GM12878 (cell line): ENCODE measurements at regions not wholly inside any gene's neighbourhood (a gene's known extent, or its start where the extent isn't known, plus 50 kb on each side); places are given as distances from the start of the nearest gene placed in this dataset.

ENCODE experiments used
- ATAC-seq: fragments of 200-7000 bp; cut with Tn5 transposase; 3 replicates; pipeline ENCODE4 v1.9.1; 2020; ENCODE audit warnings: mild to moderate bottlenecking, moderate library complexity
- BruUV-seq: library from RNA; stranded (reverse); fragments of 400-500 nt; replicated peaks from 2 replicates; lab custom pipeline; 2021; lab: Mats Ljungman, UMichigan
- CTCF ChIA-PET: fragments of 300-600 bp; sonication (Branson Sonifier 250); formaldehyde crosslinking; extraction: SDS; loops from one replicate; lab custom pipeline; 2021; ENCODE audit warnings: inconsistent platforms; lab: Yijun Ruan, JAX
- POLR2A ChIA-PET: fragments of 350-600 bp; formaldehyde crosslinking; extraction: SDS; loops from one replicate; lab custom pipeline; 2021; ENCODE audit warnings: inconsistent platforms; lab: Charles Lee
- RAD21 ChIA-PET: fragments of 300-600 bp; sonication (Branson Sonifier 250); formaldehyde crosslinking; loops from one replicate; lab custom pipeline; 2023; ENCODE audit warnings: antibody characterized with exemption; ENCODE audit not compliant: unreplicated experiment; lab: Charles Lee
- SMC1A ChIA-PET: fragments of 300-600 bp; sonication (Branson Sonifier 250); formaldehyde crosslinking; loops from one replicate; lab custom pipeline; 2023; ENCODE audit not compliant: unreplicated experiment, uncharacterized antibody; lab: Charles Lee
- DNase-seq: peaks from one replicate; pipeline ENCODE4 v3.0.0-alpha.2; 2011; ENCODE audit warnings: low read depth, low spot score
- FAIRE-seq: peaks from 3 replicates; lab custom pipeline; 2011; peaks lifted over from hg19 to GRCh38; lab: Jason Lieb, UNC
- H2AFZ ChIP-seq: 2 replicates; pipeline ENCODE4 v1.6.0; 2011; ENCODE audit warnings: low read depth, low read length, control low read depth; ENCODE audit not compliant: control insufficient read depth
- H3K27ac ChIP-seq: 2 replicates; pipeline ENCODE4 v1.5.1; 2011; ENCODE audit warnings: control low read depth; ENCODE audit not compliant: control insufficient read depth, insufficient read depth
- H3K27me3 ChIP-seq, 2 experiments: replicated peaks in 1 of 2; 2 replicates each; pipeline versions ENCODE4 v1.6.0 to v1.6.1; 2011; ENCODE audit warnings: low read length in 1 of 2; ENCODE audit not compliant: control insufficient read depth in 2 of 2, insufficient read depth in 2 of 2
- H3K36me3 ChIP-seq, 2 experiments: 2 replicates each; pipeline ENCODE4 v1.5.1; 2011; ENCODE audit warnings: low read length in 1 of 2; ENCODE audit not compliant: control insufficient read depth in 2 of 2, insufficient read depth in 2 of 2
- H3K4me1 ChIP-seq: 2 replicates; pipeline ENCODE4 v1.6.1; 2011; ENCODE audit warnings: mild to moderate bottlenecking, low read length, moderate library complexity, mixed read lengths; ENCODE audit not compliant: control insufficient read depth, insufficient read depth
- H3K4me2 ChIP-seq: 2 replicates; pipeline ENCODE4 v1.6.0; 2011; ENCODE audit warnings: control low read depth; ENCODE audit not compliant: control insufficient read depth, insufficient read depth
- H3K4me3 ChIP-seq: fragments of 200-600 bp; sonication (generic); 2 replicates; pipeline ENCODE4 v1.5.1; 2016
- H3K79me2 ChIP-seq: 2 replicates; pipeline ENCODE4 v1.6.0; 2011; ENCODE audit warnings: low read length; ENCODE audit not compliant: control insufficient read depth, insufficient read depth
- H3K9ac ChIP-seq: 2 replicates; pipeline ENCODE4 v1.8.0; 2011; ENCODE audit warnings: low read length, control low read depth, mixed read lengths; ENCODE audit not compliant: control insufficient read depth, insufficient read depth
- H3K9me3 ChIP-seq: replicated peaks from 3 replicates; pipeline ENCODE4 v1.5.1; 2011; ENCODE audit warnings: mild to moderate bottlenecking, low read length; ENCODE audit not compliant: control insufficient read depth, insufficient read depth
- H4K20me1 ChIP-seq: 2 replicates; pipeline ENCODE4 v1.6.0; 2011; ENCODE audit not compliant: control insufficient read depth, insufficient read depth
- BCL11A ChIP-seq: IDR thresholded peaks from 2 replicates; pipeline ENCODE4 v1.6.1; 2011; ENCODE audit warnings: low read depth, low read length
- CREB1 ChIP-seq: IDR thresholded peaks from 2 replicates; pipeline ENCODE4 v1.6.1; 2012; ENCODE audit warnings: low read depth, mild to moderate bottlenecking, inconsistent platforms
- MTA3 ChIP-seq: IDR thresholded peaks from 2 replicates; pipeline ENCODE4 v1.6.1; 2012; ENCODE audit warnings: low read length, inconsistent platforms, borderline replicate concordance
- NFXL1 ChIP-seq: fragments of 450-650 bp; IDR thresholded peaks from 2 replicates; pipeline ENCODE4 v1.6.1; 2017; ENCODE audit warnings: antibody characterized with exemption, mild to moderate bottlenecking, borderline replicate concordance
- NFYA ChIP-seq: IDR thresholded peaks from 2 replicates; pipeline ENCODE4 v1.6.1; 2011; ENCODE audit warnings: low read depth, mild to moderate bottlenecking, low read length, improper control_type of control experiment, borderline replicate concordance
- RELB ChIP-seq: fragments of 450-650 bp; IDR thresholded peaks from 2 replicates; pipeline ENCODE4 v1.6.1; 2017; ENCODE audit warnings: low read depth, mild to moderate bottlenecking, moderate library complexity
- SREBF1 ChIP-seq: IDR thresholded peaks from 2 replicates; pipeline ENCODE4 v1.6.1; 2012; ENCODE audit warnings: mild to moderate bottlenecking, low read length
- USF2 ChIP-seq: IDR thresholded peaks from 2 replicates; pipeline ENCODE4 v1.6.1; 2011; ENCODE audit warnings: low read depth, low read length, improper control_type of control experiment, borderline replicate concordance
- WGBS: methylation state at CpG from one replicate; pipeline ENCODE4 v1.1.6; 2016; ENCODE audit warnings: low lambda C conversion rate; ENCODE audit not compliant: insufficient replicate concordance, insufficient coverage; ENCODE audit errors: missing lambda C conversion rate; 5-methylcytosine and 5-hydroxymethylcytosine counted together
- in situ Hi-C: fragments of 300-500 bp; cut with MboI; formaldehyde crosslinking; loops from 9 replicates; pipeline ENCODE4 v1.14.3; 2018; ENCODE audit warnings: mixed read lengths
- intact Hi-C: fragments of 100-400 bp; cut with micrococcal nuclease; formaldehyde crosslinking; loops from one replicate; pipeline ENCODE4 v1.14.2; 2022; ENCODE audit not compliant: unreplicated experiment
- TF ChIP-seq, protein P1 (sequence below): fragments of 450-650 bp; IDR thresholded peaks from 2 replicates; pipeline ENCODE4 v1.6.1; 2016; ENCODE audit warnings: mild to moderate bottlenecking

GRCh38 chr5:10056228-10056760, 193.4 kb downstream of the ATPSCKMT start:
- Histone ChIP-seq H3K27me3 (no peaks in the 10 kb centered on the region), H3K4me1 (no peaks in the 10 kb centered on the region), H3K4me2 (no peak overlapping the region), H2AFZ (no peak overlapping the region), H3K4me3 (no peak overlapping the region), H3K9ac (no peak overlapping the region), H4K20me1 (no peaks in the 10 kb centered on the region), H3K36me3 (no peaks in the 10 kb centered on the region), H3K9me3 (no peaks in the 10 kb centered on the region; the same call in 2 of the 3 replicates), H3K27ac (no peak overlapping the region), H3K79me2 (no peaks in the 10 kb centered on the region)
- WGBS, result 71% methylated on average over 7 of the region's 7 CpGs
- BruUV-seq, result no TSS peak
- no peak for DNase-seq
- ATAC-seq, result no peak
- ChIA-PET POLR2A (interaction anchor here (0.5 kb wide), 1 partner anchor 750 kb away, joined by 4 read pairs; no protein-coding TSS in a partner anchor), SMC1A (no interaction called here), CTCF (no interaction called here), RAD21 (no interaction called here)
- intact Hi-C loops, result no loop called here
- in situ Hi-C loops, result no loop called here
- TF ChIP-seq SREBF1, result no peak
- TF ChIP-seq MTA3, result no peak
- no peak for FAIRE-seq

DNA sequence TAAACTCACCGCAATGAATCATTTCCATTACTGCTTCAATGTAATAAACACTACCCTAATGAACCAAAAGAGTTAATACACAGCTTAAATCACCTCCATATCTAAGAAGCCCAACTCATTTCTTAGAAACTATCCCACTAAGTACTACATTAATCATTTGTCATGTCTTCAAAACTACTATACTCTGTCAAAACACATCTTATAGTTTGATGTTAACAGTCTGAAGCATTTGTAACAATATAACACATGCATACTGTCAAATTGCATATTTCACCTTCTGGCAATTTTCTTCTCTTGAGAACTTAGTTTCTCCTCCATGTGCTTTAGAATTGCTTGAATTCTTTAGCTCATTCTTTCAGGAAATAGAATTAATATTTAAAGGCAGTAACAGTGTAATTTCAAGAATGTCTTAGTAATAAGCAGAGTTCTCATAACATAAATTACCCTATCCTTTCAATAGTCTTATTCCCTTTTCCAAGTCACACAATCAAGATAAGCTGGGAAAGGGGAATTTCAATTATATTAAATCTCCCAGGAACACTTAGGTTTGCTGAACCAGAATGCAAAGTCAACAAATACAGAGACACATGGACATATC, 199.7 kb downstream of the ATPSCKMT start:
- H3K9me3 ChIP-seq, result no peaks in the 10 kb centered on the region; the same call in 2 of the 3 replicates
- H3K9ac ChIP-seq, result no peak overlapping the region
- H2AFZ ChIP-seq, result no peak overlapping the region
- WGBS, result 4% methylated on average over 1 of the region's 1 CpG
- no peak overlapping the region for H3K4me3 ChIP-seq
- DNase-seq, result no peak
- ChIA-PET CTCF (no interaction called here), POLR2A (no interaction called here), SMC1A (no interaction called here), RAD21 (interaction anchor here (0.7 kb wide), 1 partner anchor 81 kb away, joined by 4 read pairs; no protein-coding TSS in a partner anchor)
- H3K36me3 ChIP-seq, result no peaks in the 10 kb centered on the region
- no TSS peak for BruUV-seq
- ATAC-seq, result no peak
- H3K79me2 ChIP-seq, result no peaks in the 10 kb centered on the region
- no peaks in the 10 kb centered on the region for H3K27me3 ChIP-seq
- no peak for FAIRE-seq
- intact Hi-C loops (no loop called here), in situ Hi-C loops (no loop called here)
- H3K4me1 ChIP-seq, result no peaks in the 10 kb centered on the region
- H3K27ac ChIP-seq, result no peak overlapping the region
- no peaks in the 10 kb centered on the region for H4K20me1 ChIP-seq
- H3K4me2 ChIP-seq, result no peak overlapping the region
- no peak for TF ChIP-seq USF2
- no peak for TF ChIP-seq NFYA
- TF ChIP-seq CREB1, result no peak
- no peak for TF ChIP-seq BCL11A
- TF ChIP-seq, protein P1, sequence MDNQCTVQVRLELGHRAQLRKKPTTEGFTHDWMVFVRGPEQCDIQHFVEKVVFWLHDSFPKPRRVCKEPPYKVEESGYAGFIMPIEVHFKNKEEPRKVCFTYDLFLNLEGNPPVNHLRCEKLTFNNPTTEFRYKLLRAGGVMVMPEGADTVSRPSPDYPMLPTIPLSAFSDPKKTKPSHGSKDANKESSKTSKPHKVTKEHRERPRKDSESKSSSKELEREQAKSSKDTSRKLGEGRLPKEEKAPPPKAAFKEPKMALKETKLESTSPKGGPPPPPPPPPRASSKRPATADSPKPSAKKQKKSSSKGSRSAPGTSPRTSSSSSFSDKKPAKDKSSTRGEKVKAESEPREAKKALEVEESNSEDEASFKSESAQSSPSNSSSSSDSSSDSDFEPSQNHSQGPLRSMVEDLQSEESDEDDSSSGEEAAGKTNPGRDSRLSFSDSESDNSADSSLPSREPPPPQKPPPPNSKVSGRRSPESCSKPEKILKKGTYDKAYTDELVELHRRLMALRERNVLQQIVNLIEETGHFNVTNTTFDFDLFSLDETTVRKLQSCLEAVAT, result no peak
- no peak for TF ChIP-seq RELB
- TF ChIP-seq NFXL1, result no peak
